TTC549 (cell line): ENCODE measurements at regions not wholly inside any gene's neighbourhood (a gene's known extent, or its start where the extent isn't known, plus 50 kb on each side); places are given as distances from the start of the nearest gene placed in this dataset.
"Not testable (repeated sequence)": the region's sequence is repeated elsewhere in the genome, so short reads cannot be mapped to it uniquely, and the experiment has no call there.

ENCODE experiments used
- FAIRE-seq: peaks from 2 replicates; lab custom pipeline; 2012; peaks lifted over from hg19 to GRCh38; lab: Jason Lieb, UNC

DNA sequence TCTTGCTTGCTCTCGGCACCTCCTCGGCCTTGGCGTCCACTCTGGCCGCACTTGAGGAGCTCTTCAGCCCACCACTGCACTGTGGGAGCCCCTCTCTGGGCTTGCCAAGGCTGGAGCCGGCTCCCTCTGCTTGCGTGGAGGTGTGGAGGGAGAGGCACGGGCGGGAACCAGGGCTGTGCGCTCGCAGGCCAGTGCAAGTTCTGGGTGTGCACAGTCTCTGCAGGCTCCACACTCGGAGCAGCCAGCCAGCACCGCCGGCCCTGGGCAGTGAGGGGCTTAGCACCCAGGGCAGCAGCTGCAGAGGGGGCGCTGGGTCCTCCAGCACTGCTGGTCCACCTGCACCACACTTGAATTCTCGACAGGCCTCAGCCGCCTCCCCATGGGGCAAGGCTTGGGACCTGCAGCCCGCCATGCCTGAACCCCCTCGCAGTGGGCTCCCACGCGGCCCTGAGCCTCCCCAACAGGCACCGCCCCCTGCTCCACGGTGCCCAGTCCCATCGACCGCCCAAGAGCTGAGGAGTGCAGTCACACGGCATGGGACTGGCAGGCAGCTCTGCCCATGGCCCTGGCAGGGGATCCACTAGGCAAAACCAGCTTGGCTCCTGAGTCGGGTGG lies 411.2 kb upstream of the CHAC2 start:
- FAIRE-seq: no peak

DNA sequence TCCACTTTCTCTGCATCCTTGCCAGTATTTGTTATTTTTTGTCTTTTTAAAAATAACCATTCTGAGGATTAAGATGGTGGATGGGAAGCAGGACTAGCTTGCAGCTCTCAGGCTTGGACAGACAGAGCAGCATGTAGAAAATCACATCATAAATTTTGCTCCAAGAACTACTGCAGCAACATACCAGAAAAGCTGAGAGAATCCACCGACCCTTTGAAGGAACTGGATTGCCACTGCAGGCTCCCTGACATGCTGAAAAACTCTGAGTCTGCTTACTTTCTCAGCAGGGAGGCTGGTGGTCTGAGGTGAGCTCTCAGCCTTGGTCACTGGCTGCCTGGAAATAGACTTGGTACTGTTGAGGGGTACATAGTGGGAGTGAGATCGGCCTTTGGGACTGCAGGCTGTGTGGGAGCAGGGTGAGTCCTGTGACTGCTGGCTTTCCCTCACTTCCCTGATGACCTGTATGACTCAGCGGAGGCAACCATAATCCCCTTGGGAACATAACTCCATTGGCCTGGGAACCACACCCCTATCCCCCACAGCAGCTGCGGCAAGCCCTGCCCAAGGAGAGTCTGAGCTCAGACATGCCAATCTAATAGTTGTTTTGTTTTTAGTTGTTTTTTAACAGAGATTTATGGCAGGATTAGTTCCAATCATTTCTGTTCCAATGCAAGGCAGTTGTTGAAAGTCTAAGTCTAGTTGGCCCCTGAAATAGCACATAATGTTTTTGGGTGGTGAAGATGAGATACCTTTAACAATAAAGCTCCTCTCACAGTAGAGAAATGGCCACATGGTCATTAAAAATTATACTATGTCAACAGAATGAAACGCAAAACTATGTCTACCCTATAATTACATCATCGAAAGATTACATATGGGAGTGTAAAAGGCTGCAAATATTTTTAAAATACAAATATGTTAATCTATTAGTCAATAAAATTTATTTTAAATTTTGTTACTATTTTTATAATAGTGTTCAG lies 414.2 kb upstream of the CHAC2 start:
- FAIRE-seq: no peak

DNA sequence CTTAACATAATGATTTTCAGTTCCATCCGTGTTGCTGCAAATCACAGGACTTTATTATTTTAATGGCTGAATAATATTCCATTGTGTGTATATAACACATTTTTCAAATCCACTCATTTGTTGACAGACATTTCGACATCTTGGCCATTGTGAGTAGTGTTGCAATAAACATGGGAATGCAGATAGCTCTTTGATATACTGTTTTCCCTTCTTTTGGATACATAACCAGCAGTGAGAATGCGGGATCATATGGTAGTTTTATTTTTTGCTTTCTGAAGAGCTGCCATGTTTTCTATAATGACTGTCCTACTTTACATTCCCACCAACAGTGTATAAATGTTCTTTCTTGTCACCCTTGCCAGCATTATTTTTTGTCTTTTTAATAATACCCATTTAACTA lies 420.3 kb upstream of the CHAC2 start:
- no peak for FAIRE-seq

DNA sequence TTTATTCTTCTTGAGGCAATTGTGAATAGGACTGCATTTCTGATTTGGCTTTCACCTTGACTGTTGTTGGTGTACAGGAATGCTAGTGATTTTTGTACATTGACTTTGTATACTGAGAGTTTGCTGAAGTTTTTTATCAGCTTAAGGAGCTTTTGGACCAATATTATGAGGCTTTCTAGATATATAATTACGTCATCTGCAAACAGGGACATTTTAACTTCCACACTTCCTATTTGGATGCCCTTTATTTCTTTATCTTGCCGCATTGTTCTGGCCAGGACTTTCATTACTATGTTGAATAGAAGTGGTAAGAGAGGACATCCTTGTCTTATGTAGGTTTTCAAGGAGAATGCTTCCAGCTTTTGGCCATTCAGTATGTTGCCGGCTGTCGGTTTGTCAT lies 425.4 kb upstream of the CHAC2 start:
- FAIRE-seq: no peak

DNA sequence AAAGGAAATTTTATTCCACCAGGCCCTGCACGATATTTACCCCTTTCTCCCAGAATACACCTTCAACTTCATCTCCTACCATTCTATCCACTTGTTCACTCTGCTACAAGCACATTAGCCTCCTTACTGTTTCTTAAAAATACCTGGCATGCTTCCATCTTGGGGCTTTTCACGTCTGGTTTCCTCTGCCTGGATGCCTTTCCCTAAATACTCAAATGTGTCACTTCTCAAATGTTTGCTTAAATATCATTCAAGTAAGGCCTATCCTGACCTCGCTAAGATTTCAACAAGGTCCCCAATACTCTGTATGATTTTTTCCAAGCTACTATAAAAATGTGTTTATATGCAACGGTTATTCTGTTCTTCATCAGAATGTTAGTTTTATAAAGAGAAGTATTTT lies 433.0 kb upstream of the CHAC2 start:
- FAIRE-seq: no peak

DNA sequence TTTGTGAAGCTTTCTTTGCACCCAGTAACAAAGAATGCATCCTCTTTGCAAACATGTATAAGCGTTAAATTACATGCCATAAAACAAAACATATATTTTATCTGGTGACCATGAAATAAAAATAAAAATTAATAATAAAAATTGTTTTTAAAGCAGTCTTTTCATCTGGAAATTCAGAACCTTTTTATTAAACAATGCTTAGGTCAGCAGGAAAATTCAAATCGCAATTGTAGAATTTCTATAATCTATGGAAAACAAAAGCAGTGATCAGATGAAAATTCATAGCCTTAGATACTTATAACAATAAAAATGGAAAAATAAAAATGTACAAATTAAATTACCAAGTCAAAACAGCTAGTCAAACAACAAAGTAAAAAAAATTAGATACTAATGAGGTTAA lies 435.9 kb upstream of the CHAC2 start:
- FAIRE-seq: no peak

DNA sequence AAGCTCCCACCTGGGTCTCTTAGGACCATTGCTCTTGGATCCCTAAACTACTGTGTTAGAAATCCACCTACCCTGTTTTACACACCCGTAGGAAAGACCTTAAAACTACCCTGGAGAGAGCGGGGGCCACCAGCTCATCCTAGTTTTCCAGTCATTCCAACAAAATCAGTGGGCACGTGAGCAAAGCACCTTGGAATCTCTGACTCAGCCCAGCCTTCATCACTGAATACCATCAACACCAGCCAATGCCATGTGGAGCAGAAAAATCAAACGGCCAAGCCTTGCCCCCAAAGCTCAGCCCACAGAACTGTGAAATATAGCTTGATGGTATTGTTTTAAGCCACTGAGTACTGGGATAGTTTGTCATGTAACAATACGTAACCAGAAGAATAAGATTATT lies 449.7 kb upstream of the CHAC2 start:
- FAIRE-seq: no peak

DNA sequence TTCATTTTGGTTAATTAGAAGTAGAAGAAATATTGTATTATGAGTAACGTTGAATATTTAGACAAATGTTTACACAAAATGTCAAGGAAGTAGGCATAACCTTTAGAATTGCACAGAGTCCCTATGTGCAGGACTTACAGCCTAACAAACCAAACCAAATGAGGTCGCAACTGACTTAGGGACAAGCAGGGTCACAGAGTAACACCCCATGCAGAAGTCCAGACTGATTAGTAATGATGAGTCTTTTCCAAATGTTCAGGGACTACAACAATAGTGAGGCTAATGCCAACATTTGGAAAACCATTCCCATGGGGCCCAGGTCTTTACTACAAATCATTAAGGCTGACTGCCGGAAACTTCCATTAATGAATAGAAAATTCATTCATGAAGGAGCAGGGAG lies 452.5 kb upstream of the CHAC2 start:
- no peak for FAIRE-seq

DNA sequence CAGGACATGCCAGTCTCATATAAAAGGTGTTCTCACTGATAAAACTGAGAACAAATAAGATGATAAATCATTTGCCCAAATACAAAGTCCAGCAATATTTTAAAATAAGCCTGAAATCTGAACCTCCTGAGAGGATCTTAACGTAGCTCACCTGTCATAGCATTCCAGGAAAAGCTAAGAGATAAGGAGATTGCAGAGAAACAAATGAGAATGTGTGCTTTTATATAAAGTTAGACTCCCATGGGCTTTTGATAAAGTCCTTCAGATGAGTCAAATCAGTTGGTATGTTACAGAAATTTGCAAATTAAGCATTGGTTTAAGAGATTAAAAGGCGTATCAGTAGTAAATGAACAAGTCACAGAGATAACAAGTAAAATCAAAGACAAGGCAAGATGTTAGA lies 452.9 kb upstream of the CHAC2 start:
- FAIRE-seq: no peak

DNA sequence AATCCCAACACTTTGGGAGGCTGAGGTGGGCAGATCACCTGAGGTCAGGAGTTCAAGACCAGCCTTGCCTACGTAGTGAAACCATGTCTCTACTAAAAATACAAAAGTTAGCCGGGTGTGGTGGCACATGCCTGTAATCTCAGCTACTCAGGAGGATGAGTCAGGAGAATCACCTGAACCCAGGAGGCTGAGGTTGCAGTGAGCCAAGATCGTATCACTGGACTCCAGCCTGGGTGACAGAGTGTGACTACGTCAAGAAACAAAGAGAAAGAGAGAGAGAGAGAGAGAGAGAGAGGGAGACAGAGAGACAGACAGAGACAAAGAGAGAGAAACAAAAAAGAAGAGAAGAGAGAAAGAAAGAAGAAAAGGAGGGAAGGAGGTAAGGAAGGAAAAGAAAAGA lies 454.0 kb upstream of the CHAC2 start:
- not testable (repeated sequence) for FAIRE-seq

DNA sequence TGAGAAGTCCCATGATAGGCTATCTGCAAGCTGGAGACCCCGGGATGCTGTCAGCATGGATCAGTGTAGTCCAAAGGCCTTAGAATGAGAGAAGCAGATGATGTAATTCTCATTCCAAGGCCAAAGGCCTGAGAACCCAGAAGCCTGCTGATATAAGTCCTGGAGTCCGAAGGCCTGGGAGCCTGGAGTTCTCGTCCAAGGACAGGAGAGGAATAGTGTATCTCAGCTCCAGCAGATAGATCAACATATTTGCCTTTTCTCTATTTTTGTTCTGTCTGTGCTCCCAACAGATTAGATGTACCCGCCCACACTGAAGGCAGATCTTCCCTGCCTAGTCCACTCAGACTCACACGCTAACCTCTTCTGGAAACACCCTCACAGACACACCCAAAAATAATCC lies 454.9 kb upstream of the CHAC2 start:
- FAIRE-seq: no peak

DNA sequence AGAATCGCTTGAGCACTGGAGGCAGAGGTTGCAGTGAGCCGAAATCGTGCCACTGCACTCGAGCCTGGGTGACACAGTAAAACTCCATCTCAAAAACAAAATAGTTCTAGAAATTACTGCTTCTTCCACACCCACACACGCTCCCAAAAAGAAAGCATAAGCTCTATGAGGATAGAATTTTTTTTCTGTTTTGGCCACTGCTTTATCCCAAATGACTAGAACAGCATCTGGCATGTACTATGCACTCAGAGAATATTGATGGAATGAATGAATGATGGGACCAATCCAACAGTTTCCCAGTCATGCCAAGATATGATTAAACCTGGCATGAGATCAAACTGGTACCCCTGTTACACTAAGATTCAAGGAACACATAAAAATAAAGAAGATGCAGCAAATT lies 455.4 kb upstream of the CHAC2 start:
- FAIRE-seq: no peak

DNA sequence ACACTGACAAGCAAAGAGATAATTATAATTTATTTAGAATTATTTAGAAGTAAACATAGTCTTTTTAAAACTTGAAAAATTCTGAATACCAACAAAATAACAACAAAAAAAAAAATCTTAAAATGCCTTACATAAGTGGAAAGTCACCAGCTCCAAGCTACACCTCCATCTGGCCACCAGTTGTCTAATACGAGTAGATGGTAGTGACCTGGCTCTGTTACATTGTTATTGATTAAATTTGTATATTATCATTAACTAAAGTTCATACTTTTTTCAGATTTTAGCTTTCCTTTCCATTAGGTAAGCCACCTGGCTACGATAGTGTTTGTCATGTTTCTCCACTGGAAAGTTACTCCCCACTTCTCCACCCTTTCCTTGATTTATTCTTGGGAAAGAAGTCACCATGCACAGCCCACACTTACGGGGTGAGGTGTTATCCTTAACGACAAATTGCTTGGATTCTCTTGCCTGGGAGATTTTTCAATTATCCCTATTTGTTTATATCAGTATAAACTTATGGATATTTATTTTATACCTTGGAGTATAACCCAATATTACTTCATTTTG lies 464.5 kb upstream of the CHAC2 start:
- no peak for FAIRE-seq

DNA sequence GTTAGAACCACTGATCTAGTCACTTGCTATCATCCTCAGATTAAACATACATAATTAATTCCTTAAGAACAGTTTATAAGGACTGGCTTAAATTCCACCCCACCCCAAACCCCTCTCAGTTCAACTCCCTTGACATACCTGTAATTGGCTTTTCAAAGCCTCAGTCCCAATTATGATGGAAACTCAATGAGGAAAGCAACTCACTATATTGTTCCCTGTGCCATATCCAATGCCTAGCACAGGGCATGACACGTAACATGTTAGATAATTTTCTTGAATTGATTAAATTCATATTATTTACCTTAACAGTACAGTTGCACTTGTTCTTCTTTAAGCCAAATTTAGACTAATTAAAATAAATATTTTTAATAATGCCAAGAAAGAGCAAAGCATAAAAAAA lies 465.1 kb upstream of the CHAC2 start:
- no peak for FAIRE-seq

DNA sequence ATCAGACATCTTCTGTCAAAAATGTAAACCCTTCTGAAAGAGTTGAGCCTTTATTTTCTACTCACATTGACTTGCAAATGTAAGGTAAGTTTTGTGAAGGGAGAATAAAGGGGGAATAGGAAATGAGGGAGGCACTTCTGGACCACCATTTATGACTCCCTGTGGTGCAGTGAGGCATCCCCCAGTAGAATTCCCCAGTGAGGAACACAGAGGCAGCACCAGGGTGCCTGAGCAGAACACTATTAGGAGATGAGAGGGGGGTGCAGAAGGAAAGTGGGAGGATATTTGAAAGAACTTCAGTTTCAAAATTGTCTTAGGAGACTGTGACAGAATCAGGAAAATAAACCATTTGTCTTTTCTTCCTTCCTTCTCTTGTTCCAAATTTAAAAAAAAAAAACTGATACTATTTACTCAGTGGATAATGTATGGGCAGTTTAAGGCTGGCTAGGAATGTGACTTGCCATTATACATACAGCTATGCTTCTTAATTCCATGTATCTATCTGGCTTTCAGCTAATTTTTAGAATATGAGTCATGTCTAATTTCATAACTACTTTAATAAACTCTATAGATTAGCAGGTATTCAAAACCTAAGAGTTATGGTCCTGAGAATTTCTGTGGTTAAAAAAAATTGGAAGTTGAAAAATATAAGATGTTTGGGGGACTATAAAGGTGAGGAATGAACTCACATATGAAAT lies 478.1 kb upstream of the CHAC2 start:
- no peak for FAIRE-seq

DNA sequence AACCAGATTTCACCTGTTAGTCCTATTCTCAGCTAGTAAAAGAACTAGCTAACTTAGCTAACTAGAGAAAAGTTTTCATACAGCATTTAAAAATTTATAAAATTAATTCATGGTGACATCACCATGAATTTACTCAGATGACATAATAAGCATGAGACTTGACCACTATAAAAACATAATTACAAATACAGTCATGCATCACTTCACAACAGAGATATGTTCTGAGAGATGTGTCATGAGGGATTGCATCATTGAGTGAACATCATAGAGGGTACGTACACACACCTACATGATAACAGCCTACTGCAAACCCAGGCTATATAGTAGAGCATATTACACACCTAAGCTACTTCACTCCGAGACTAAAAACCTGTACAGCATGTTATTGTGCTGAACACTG lies 481.3 kb upstream of the CHAC2 start:
- no peak for FAIRE-seq

DNA sequence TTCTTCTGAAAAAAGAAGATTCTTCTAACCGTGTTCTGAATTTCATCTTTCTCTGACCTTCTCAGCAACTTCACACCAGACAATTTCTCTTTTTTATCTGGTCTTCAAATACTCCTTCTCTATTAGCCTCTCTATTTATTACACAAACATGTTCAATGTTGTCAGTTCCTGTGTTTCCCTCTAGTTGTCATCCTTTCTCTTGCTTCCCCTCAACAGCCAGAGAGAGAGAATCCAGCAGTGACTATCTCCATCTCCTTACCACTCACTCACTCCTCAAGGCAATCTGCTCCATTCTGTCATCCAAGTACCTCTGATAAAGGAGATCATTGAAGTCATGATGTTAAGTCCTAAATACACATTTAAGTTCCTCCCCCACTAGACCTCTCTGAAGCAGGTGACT lies 491.9 kb upstream of the CHAC2 start:
- no peak for FAIRE-seq

DNA sequence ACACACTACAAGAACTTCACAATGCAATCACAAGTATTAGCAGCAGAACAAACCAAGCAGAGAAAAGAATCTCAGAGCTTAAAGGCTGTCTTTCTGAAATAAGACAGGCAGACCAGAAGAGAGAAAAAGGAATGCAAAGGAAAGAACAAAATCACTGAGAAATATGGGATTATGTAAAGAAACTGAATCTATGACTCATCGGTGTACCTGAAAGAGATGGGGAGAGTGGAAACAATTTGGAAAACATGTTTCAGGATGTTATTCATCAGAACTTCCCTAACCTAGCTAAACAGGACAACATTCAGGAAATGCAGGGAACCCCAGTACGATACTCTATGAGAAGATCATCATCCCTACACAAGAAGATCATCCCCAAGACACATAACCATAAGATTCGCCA lies 499.0 kb upstream of the CHAC2 start:
- FAIRE-seq: no peak

DNA sequence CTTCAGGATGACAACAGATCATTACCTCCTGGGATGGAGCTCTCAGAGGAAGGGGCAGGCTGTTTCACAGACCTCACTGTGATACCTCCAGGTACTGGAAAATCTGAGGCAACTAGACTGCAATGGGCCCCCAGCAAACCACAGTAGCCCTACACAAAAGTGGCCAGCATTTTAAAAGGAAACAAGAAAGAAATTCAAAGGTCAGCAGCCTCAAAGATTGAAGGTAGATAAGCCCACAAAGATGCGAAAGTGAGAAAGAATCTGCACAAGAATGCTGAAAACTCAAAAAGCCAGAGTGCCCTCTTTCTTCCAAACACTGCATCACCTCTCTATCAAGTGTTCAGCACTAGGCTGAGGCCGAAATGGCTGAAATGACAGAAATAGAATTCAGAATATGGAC lies 499.5 kb upstream of the CHAC2 start:
- no peak for FAIRE-seq

DNA sequence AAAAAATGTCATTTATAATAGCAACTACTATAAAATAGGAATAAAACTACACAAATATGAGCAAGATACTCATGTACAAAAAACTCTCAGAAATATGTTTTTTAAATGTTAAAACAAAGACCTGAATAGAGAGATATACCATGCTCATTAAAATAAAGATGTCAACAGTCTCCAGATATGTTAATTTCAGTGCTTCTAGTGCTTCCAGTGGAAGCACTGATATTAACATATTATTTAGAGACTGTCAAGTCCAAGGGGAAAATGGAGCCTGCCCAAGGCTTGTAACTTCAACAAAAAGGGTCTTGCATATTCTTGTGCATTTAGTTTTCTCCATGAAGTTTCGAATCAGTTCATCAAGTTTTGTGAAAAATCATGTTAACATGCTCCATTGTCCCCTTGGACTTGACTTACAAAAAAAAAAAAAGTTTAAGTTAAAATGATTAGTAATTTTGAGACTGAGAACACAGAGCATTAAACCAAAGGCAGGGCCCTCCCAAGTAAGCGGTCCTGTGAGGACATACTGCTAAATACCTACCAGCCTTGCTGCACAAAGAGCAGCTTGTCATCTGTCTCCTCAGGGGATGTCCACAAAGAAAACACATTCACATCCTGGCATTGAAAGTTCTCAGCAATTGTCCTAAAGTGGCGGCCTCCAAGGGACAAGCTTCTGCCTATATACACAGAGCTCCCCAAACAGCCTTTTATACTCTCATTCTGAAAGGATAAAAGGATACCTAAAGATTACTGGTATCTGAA lies 501.9 kb upstream of the CHAC2 start:
- FAIRE-seq: no peak

DNA sequence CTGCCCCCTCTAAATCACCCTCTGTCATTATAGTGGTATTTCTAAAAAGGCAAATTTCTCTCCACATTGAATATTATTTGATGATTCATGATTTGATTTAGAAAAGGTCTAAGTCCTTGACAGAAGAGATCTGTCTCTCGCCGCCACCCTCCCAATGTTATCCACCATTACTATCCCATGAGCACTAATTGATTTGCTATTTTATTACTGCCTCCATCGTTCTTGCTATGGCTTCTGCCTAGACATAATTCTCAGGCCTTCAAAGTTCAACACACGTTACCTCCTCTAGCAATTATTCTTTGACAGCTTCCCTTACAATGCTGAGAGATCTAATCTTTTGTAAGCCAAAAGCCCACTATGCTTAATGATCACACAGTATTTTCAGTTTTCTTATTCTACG lies 507.0 kb upstream of the CHAC2 start:
- FAIRE-seq: no peak

DNA sequence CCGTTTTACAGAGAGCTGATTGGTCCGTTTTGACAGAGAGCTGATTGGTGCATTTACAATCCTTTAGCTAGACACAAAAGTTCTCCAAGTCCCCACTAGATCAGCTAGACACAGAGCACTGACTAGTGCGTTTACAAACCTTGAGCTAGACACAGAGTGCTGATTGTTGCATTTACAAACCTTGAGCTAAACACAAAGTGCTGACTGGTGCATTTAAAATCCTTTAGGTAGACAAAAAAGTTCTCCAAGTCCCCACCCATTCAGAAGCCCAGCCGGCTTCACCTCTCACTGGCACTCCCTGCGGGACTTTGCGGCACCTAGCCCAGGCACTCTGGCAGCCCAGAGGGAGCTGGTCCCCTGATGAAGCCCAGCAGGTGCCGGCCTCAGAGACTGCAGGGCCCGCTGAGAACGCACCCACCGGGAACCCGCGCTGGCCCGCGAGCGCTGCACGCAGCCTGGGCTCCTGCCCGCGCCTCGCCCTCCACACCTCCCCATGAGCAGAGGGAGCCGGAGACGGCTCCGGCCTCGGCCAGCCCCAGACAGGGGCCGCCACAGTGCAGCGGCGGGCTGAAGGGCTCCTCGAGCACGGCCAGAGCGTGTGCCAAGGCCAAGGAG lies 508.1 kb upstream of the CHAC2 start:
- no peak for FAIRE-seq
